GM12878 (cell line): ENCODE measurements at regions not wholly inside any gene's neighbourhood (a gene's known extent, or its start where the extent isn't known, plus 50 kb on each side); places are given as distances from the start of the nearest gene placed in this dataset.

ENCODE experiments used
- ATAC-seq: fragments of 200-7000 bp; cut with Tn5 transposase; 3 replicates; pipeline ENCODE4 v1.9.1; 2020; ENCODE audit warnings: mild to moderate bottlenecking, moderate library complexity
- BruUV-seq: library from RNA; stranded (reverse); fragments of 400-500 nt; replicated peaks from 2 replicates; lab custom pipeline; 2021; lab: Mats Ljungman, UMichigan
- CTCF ChIA-PET: fragments of 300-600 bp; sonication (Branson Sonifier 250); formaldehyde crosslinking; extraction: SDS; loops from one replicate; lab custom pipeline; 2021; ENCODE audit warnings: inconsistent platforms; lab: Yijun Ruan, JAX
- POLR2A ChIA-PET: fragments of 350-600 bp; formaldehyde crosslinking; extraction: SDS; loops from one replicate; lab custom pipeline; 2021; ENCODE audit warnings: inconsistent platforms; lab: Charles Lee
- RAD21 ChIA-PET: fragments of 300-600 bp; sonication (Branson Sonifier 250); formaldehyde crosslinking; loops from one replicate; lab custom pipeline; 2023; ENCODE audit warnings: antibody characterized with exemption; ENCODE audit not compliant: unreplicated experiment; lab: Charles Lee
- SMC1A ChIA-PET: fragments of 300-600 bp; sonication (Branson Sonifier 250); formaldehyde crosslinking; loops from one replicate; lab custom pipeline; 2023; ENCODE audit not compliant: unreplicated experiment, uncharacterized antibody; lab: Charles Lee
- DNase-seq: peaks from one replicate; pipeline ENCODE4 v3.0.0-alpha.2; 2011; ENCODE audit warnings: low read depth, low spot score
- FAIRE-seq: peaks from 3 replicates; lab custom pipeline; 2011; peaks lifted over from hg19 to GRCh38; lab: Jason Lieb, UNC
- H2AFZ ChIP-seq: 2 replicates; pipeline ENCODE4 v1.6.0; 2011; ENCODE audit warnings: low read depth, low read length, control low read depth; ENCODE audit not compliant: control insufficient read depth
- H3K27ac ChIP-seq: 2 replicates; pipeline ENCODE4 v1.5.1; 2011; ENCODE audit warnings: control low read depth; ENCODE audit not compliant: control insufficient read depth, insufficient read depth
- H3K27me3 ChIP-seq, 2 experiments: replicated peaks in 1 of 2; 2 replicates each; pipeline versions ENCODE4 v1.6.0 to v1.6.1; 2011; ENCODE audit warnings: low read length in 1 of 2; ENCODE audit not compliant: control insufficient read depth in 2 of 2, insufficient read depth in 2 of 2
- H3K36me3 ChIP-seq, 2 experiments: 2 replicates each; pipeline ENCODE4 v1.5.1; 2011; ENCODE audit warnings: low read length in 1 of 2; ENCODE audit not compliant: control insufficient read depth in 2 of 2, insufficient read depth in 2 of 2
- H3K4me1 ChIP-seq: 2 replicates; pipeline ENCODE4 v1.6.1; 2011; ENCODE audit warnings: mild to moderate bottlenecking, low read length, moderate library complexity, mixed read lengths; ENCODE audit not compliant: control insufficient read depth, insufficient read depth
- H3K4me2 ChIP-seq: 2 replicates; pipeline ENCODE4 v1.6.0; 2011; ENCODE audit warnings: control low read depth; ENCODE audit not compliant: control insufficient read depth, insufficient read depth
- H3K4me3 ChIP-seq: fragments of 200-600 bp; sonication (generic); 2 replicates; pipeline ENCODE4 v1.5.1; 2016
- H3K79me2 ChIP-seq: 2 replicates; pipeline ENCODE4 v1.6.0; 2011; ENCODE audit warnings: low read length; ENCODE audit not compliant: control insufficient read depth, insufficient read depth
- H3K9ac ChIP-seq: 2 replicates; pipeline ENCODE4 v1.8.0; 2011; ENCODE audit warnings: low read length, control low read depth, mixed read lengths; ENCODE audit not compliant: control insufficient read depth, insufficient read depth
- H3K9me3 ChIP-seq: replicated peaks from 3 replicates; pipeline ENCODE4 v1.5.1; 2011; ENCODE audit warnings: mild to moderate bottlenecking, low read length; ENCODE audit not compliant: control insufficient read depth, insufficient read depth
- H4K20me1 ChIP-seq: 2 replicates; pipeline ENCODE4 v1.6.0; 2011; ENCODE audit not compliant: control insufficient read depth, insufficient read depth
- CREB1 ChIP-seq: IDR thresholded peaks from 2 replicates; pipeline ENCODE4 v1.6.1; 2012; ENCODE audit warnings: low read depth, mild to moderate bottlenecking, inconsistent platforms
- EED ChIP-seq: sonication (generic); IDR thresholded peaks from 2 replicates; pipeline ENCODE4 v1.6.1; 2016; ENCODE audit warnings: antibody characterized with exemption, low read depth
- GATAD2B ChIP-seq: fragments of 450-650 bp; conservative IDR thresholded peaks from 2 replicates; pipeline ENCODE4 v1.6.1; 2017; ENCODE audit warnings: low read depth, mild to moderate bottlenecking, moderate library complexity
- IKZF2 ChIP-seq, 2 experiments: fragments of 450-650 bp; IDR thresholded peaks; 2 replicates each; pipeline ENCODE4 v1.6.1; 2017; ENCODE audit warnings: mild to moderate bottlenecking in 2 of 2, moderate library complexity in 2 of 2
- KLF5 ChIP-seq: fragments of 450-650 bp; IDR thresholded peaks from 2 replicates; pipeline ENCODE4 v1.6.1; 2014; ENCODE audit warnings: mild to moderate bottlenecking; ENCODE audit not compliant: partially characterized antibody
- SREBF2 ChIP-seq: IDR thresholded peaks from 2 replicates; pipeline ENCODE4 v1.6.1; 2012; ENCODE audit warnings: mild to moderate bottlenecking, low read length
- SUZ12 ChIP-seq: fragments of 200-600 bp; sonication (generic); IDR thresholded peaks from one replicate; pipeline ENCODE4 v1.6.1; 2018; ENCODE audit warnings: antibody characterized with exemption, mild to moderate bottlenecking; ENCODE audit not compliant: unreplicated experiment
- USF1 ChIP-seq: IDR thresholded peaks from 2 replicates; pipeline ENCODE4 v1.6.1; 2011; ENCODE audit warnings: borderline replicate concordance, low read depth, mild to moderate bottlenecking, moderate library complexity, mixed read lengths, low read length; ENCODE audit not compliant: insufficient read depth; ENCODE audit errors: extremely low read length
- ZNF274 ChIP-seq: IDR thresholded peaks from one replicate; pipeline ENCODE4 v1.8.0; 2011; ENCODE audit not compliant: insufficient read length, insufficient read depth
- ZNF384 ChIP-seq: IDR thresholded peaks from 2 replicates; pipeline ENCODE4 v1.6.1; 2012; ENCODE audit warnings: low read depth, mild to moderate bottlenecking, low read length, improper control_type of control experiment, borderline replicate concordance
- WGBS: methylation state at CpG from one replicate; pipeline ENCODE4 v1.1.6; 2016; ENCODE audit warnings: low lambda C conversion rate; ENCODE audit not compliant: insufficient replicate concordance, insufficient coverage; ENCODE audit errors: missing lambda C conversion rate; 5-methylcytosine and 5-hydroxymethylcytosine counted together
- in situ Hi-C: fragments of 300-500 bp; cut with MboI; formaldehyde crosslinking; loops from 9 replicates; pipeline ENCODE4 v1.14.3; 2018; ENCODE audit warnings: mixed read lengths
- intact Hi-C: fragments of 100-400 bp; cut with micrococcal nuclease; formaldehyde crosslinking; loops from one replicate; pipeline ENCODE4 v1.14.2; 2022; ENCODE audit not compliant: unreplicated experiment

DNA sequence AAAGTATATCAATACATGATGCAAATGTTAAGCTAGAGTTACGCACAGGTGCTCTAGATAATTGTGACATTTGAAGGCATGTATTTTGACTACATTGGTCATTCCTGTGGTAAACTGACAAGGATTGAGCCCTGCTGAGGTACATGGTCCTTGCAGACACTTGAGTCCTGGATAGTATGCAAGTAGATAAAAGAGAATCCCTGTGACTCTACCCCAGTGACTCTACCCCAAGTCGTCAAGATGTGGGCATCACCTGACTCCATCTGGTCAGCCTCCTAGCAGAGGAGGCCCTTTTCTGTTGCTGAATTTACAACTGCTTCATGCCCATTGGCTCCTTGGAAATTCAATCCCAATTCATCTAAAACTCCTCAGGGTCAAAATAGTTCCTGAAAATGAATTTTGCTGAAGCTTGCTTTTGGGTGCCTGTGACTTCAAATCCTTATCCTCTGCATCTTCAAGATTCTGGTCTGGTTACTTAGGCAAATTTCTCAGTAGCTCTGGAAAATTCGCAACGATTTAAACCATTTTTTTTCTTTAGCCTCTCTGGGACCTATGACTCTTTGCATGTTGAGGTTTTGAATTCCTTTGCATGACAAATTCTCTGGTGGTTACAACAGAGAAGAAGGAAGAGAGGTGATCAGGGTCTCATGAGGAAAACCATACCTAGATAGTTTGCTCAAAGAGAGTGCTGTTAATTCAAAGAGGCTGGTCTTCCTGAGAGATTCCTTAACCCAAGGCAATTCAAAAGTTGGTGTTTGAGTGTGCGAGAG is 422.1 kb downstream of the FGF9 start (continued):
- TF ChIP-seq USF1, result no peak
- no peak for TF ChIP-seq KLF5
- TF ChIP-seq SREBF2, result no peak
- TF ChIP-seq SUZ12, result no peak
- TF ChIP-seq ZNF274, result no peak
- TF ChIP-seq GATAD2B, result no peak
- no peak for TF ChIP-seq IKZF2 (IDR thresholded peaks at IDR 0.05)

GRCh38 chr13:22095794-22096193 is 424.9 kb downstream of the FGF9 start:
- no peak for TF ChIP-seq CREB1
- no peak for TF ChIP-seq EED
- TF ChIP-seq ZNF384, result no peak
- POLR2A ChIA-PET, result no interaction called here
- WGBS, result 30% methylated on average over 3 of the region's 3 CpGs
- in situ Hi-C loops, result no loop called here
- Histone ChIP-seq H4K20me1 (no peaks in the 10 kb centered on the region), H3K27ac (no peak overlapping the region), H2AFZ (no peak overlapping the region), H3K9me3 (no peaks in the 10 kb centered on the region; the same call in 2 of the 3 replicates), H3K27me3 (no peaks in the 10 kb centered on the region), H3K79me2 (no peaks in the 10 kb centered on the region), H3K4me2 (no peak overlapping the region), H3K36me3 (no peaks in the 10 kb centered on the region), H3K4me3 (no peak overlapping the region), H3K4me1 (no peaks in the 10 kb centered on the region), H3K9ac (no peak overlapping the region)
- intact Hi-C loops, result no loop called here
- no TSS peak for BruUV-seq
- DNase-seq, result no peak
- RAD21 ChIA-PET, result no interaction called here
- ATAC-seq, result no peak
- SMC1A ChIA-PET, result no interaction called here
- FAIRE-seq, result no peak
- CTCF ChIA-PET, result no interaction called here
